Loucy (cell line): ENCODE measurements at regions not wholly inside any gene's neighbourhood (a gene's known extent, or its start where the extent isn't known, plus 50 kb on each side); places are given as distances from the start of the nearest gene placed in this dataset.

ENCODE experiments used
- H2AFZ ChIP-seq: fragments of 200-600 bp; sonication (generic); 2 replicates; pipeline ENCODE4 v1.6.0; 2016; ENCODE audit warnings: antibody characterized with exemption, mild to moderate bottlenecking, low read length, moderate library complexity
- H3F3A ChIP-seq: fragments of 200-600 bp; 2 replicates; pipeline ENCODE4 v1.6.0; 2016; ENCODE audit warnings: antibody characterized with exemption, low read depth, mild to moderate bottlenecking
- H3K27me3 ChIP-seq: fragments of 200-600 bp; sonication (generic); 2 replicates; pipeline ENCODE4 v1.6.1; 2014; ENCODE audit warnings: low read length, mild to moderate bottlenecking; ENCODE audit not compliant: insufficient read depth, poor library complexity, severe bottlenecking
- H3K36me3 ChIP-seq: fragments of 200-600 bp; sonication (generic); 2 replicates; pipeline ENCODE4 v1.6.1; 2016; ENCODE audit warnings: low read length; ENCODE audit not compliant: insufficient read depth
- H3K4me1 ChIP-seq: fragments of 200-600 bp; sonication (generic); 2 replicates; pipeline ENCODE4 v1.5.1; 2014; ENCODE audit warnings: low read length, mild to moderate bottlenecking; ENCODE audit not compliant: insufficient read depth, poor library complexity, severe bottlenecking
- H3K4me2 ChIP-seq: fragments of 200-600 bp; sonication (generic); 2 replicates; pipeline ENCODE4 v1.6.0; 2014; ENCODE audit warnings: antibody characterized with exemption, low read length, low read depth, mild to moderate bottlenecking; ENCODE audit not compliant: poor library complexity, severe bottlenecking
- H3K4me3 ChIP-seq: fragments of 200-600 bp; sonication (generic); 2 replicates; pipeline ENCODE4 v1.5.1; 2014; ENCODE audit warnings: low read length, mild to moderate bottlenecking, mixed read lengths; ENCODE audit not compliant: poor library complexity, severe bottlenecking
- H3K79me2 ChIP-seq: fragments of 200-600 bp; sonication (generic); 2 replicates; pipeline ENCODE4 v1.6.1; 2014; ENCODE audit warnings: low read length; ENCODE audit not compliant: insufficient read depth
- H3K9ac ChIP-seq: fragments of 200-600 bp; sonication (generic); 2 replicates; pipeline ENCODE4 v1.6.0; 2014; ENCODE audit warnings: mild to moderate bottlenecking, low read depth, low read length, moderate library complexity; ENCODE audit not compliant: poor library complexity, severe bottlenecking
- H3K9me2 ChIP-seq: fragments of 200-600 bp; sonication (generic); replicated peaks from 2 replicates; pipeline ENCODE4 v1.6.1; 2016; ENCODE audit warnings: low read depth, low read length, mixed read lengths
- H3K9me3 ChIP-seq: fragments of 200-600 bp; sonication (generic); 2 replicates; pipeline ENCODE4 v1.6.1; 2014; ENCODE audit warnings: mild to moderate bottlenecking, antibody characterized with exemption, low read length, low read depth; ENCODE audit not compliant: insufficient read depth
- H4K20me1 ChIP-seq: fragments of 200-600 bp; sonication (generic); 2 replicates; pipeline ENCODE4 v1.6.0; 2014; ENCODE audit warnings: antibody characterized with exemption, low read length, mild to moderate bottlenecking; ENCODE audit not compliant: insufficient read depth, poor library complexity, severe bottlenecking
- CTCF ChIP-seq: fragments of 200-600 bp; sonication (generic); conservative IDR thresholded peaks from 2 replicates; pipeline ENCODE4 v1.5.1; 2014; ENCODE audit warnings: mild to moderate bottlenecking, antibody characterized with exemption, low read length
- EZH2phosphoT487 ChIP-seq: fragments of 200-600 bp; IDR thresholded peaks from 2 replicates; pipeline ENCODE4 v1.6.1; 2018; ENCODE audit warnings: antibody characterized with exemption, mild to moderate bottlenecking, moderate library complexity, borderline replicate concordance

DNA sequence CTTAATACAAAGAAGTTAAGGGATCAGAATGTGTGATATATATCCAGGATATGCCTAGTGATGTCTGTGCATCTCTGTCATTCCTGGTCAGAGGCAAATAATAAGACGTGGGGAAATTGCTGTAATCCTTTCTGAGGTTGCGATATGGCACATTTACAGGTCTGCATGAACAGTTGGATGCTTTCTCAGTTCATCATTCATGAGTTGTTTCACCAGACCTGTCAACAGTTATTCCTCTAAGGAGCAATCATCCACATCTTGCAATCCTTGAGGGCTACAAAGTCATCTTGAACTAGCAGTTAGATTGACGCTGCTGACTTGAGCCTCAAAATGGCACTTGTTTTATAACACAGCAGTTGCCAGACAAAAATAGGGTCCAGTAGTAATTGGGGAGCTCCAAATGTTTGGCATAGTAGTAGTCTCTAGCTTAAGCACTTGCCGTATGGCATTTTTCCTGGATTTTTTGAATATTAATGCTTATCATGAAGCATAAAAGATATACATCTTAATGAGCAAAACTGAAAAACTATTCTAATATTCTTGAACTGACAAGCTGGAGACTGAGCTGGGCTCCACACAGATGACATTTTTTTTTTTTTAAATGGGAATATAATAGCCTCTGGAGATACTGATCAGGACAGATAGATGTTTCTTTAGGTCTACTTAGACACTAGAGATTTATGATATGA lies 761.7 kb downstream of the VGLL3 start:
- TF ChIP-seq EZH2phosphoT487 (no peak), CTCF (no peak)
- Histone ChIP-seq H3K4me3 (no peak overlapping the region), H3K9me3 (no peaks in the 10 kb centered on the region), H3K79me2 (no peaks in the 10 kb centered on the region), H3K9me2 (no peaks in the 10 kb centered on the region), H2AFZ (no peak overlapping the region), H3K36me3 (no peaks in the 10 kb centered on the region), H3K27me3 (no peaks in the 10 kb centered on the region), H3K4me2 (no peak overlapping the region), H3K4me1 (no peaks in the 10 kb centered on the region), H4K20me1 (no peaks in the 10 kb centered on the region), H3F3A (no peaks in the 10 kb centered on the region), H3K9ac (no peak overlapping the region)

- Histone ChIP-seq H3K79me2 (no peaks in the 10 kb centered on the region), H4K20me1 (no peaks in the 10 kb centered on the region), H3K27me3 (no peaks in the 10 kb centered on the region), H2AFZ (no peak overlapping the region), H3K9ac (no peak overlapping the region), H3K4me2 (no peak overlapping the region), H3K36me3 (no peaks in the 10 kb centered on the region), H3K4me1 (no peaks in the 10 kb centered on the region), H3K9me3 (no peaks in the 10 kb centered on the region), H3K4me3 (no peak overlapping the region), H3F3A (no peaks in the 10 kb centered on the region), H3K9me2 (no peaks in the 10 kb centered on the region)
- TF ChIP-seq CTCF (no peak), EZH2phosphoT487 (no peak)
Observed at GRCh38 chr3:86228101-86228500, 762.8 kb downstream of the VGLL3 start.

GRCh38 chr3:86225461-86225860 lies 765.5 kb downstream of the VGLL3 start:
- no peaks in the 10 kb centered on the region for H3K79me2 ChIP-seq
- no peaks in the 10 kb centered on the region for H3K9me3 ChIP-seq
- no peaks in the 10 kb centered on the region for H3K27me3 ChIP-seq
- no peaks in the 10 kb centered on the region for H3F3A ChIP-seq
- H3K9me2 ChIP-seq: no peaks in the 10 kb centered on the region
- no peak overlapping the region for H2AFZ ChIP-seq
- no peak for TF ChIP-seq EZH2phosphoT487
- no peak for TF ChIP-seq CTCF
- H4K20me1 ChIP-seq: no peaks in the 10 kb centered on the region
- H3K4me2 ChIP-seq: no peak overlapping the region
- H3K9ac ChIP-seq: no peak overlapping the region
- no peaks in the 10 kb centered on the region for H3K4me1 ChIP-seq
- no peak overlapping the region for H3K4me3 ChIP-seq
- no peaks in the 10 kb centered on the region for H3K36me3 ChIP-seq
